SH-SY5Y (cell line): ENCODE measurements at regions not wholly inside any gene's neighbourhood (a gene's known extent, or its start where the extent isn't known, plus 50 kb on each side); places are given as distances from the start of the nearest gene placed in this dataset.

Source experiments
- GATA2 ChIP-seq: IDR thresholded peaks from 2 replicates; pipeline ENCODE4 v1.6.1; 2011; ENCODE audit warnings: mild to moderate bottlenecking, low read depth, low read length
- GATA3 ChIP-seq: IDR thresholded peaks from 2 replicates; pipeline ENCODE4 v1.6.1; 2011; ENCODE audit warnings: low read depth, mild to moderate bottlenecking, low read length, moderate library complexity

DNA sequence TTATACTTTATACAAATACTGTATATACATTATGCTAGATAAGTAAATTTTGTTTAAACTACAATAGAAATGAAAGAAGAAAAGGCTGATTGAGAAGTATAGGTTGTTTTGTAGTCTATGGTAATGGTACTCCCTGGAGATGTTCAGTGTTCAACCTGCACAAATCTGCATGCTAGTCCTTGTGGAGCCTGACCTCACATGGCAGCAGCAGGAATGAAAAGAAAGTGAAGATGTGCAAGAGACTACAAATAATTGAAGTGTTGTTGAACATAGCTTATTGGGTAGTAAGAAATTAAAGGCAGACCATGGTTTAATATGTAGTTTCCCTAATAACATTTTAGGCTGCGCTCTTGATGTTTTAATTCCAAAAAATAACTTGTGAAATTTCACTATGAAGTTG is 201.2 kb downstream of the TGFB2 start:
- TF ChIP-seq GATA3 (no peak), GATA2 (no peak)
